ENCODE measurements at regions not wholly inside any gene's neighbourhood (a gene's known extent, or its start where the extent isn't known, plus 50 kb on each side); places are given as distances from the start of the nearest gene placed in this dataset.
"Not testable (repeated sequence)": the region's sequence is repeated elsewhere in the genome, so short reads cannot be mapped to it uniquely, and the experiment has no call there.

GRCh38 chr11:82194521-82194920 is 539.1 kb downstream of the FAM181B start:
- no peak for DNase-seq

DNA sequence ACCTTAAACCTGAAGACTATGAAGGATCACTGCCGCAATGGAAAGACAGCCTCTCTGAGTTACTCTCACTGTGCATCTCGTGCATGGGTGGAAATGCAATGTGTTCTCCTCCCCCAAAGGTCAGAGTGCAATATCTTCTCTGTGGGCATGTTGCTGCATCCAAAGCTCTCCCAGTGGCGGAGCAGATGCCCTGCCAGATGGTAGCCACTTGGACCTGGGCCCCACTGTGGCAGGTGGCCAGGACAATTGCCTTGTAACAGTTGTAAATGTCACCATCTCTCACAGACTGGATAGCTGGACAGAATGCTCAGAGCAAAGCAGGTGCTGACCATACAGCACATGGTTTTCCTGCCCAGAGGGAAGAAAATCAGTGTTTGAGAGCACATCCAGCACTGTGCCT is 542.0 kb downstream of the FAM181B start:
- no peak for DNase-seq

GRCh38 chr11:82185925-82186324 is 547.7 kb downstream of the FAM181B start:
- no peak for DNase-seq

GRCh38 chr11:82184966-82185365 is 548.7 kb downstream of the FAM181B start:
- no peak for DNase-seq

DNA sequence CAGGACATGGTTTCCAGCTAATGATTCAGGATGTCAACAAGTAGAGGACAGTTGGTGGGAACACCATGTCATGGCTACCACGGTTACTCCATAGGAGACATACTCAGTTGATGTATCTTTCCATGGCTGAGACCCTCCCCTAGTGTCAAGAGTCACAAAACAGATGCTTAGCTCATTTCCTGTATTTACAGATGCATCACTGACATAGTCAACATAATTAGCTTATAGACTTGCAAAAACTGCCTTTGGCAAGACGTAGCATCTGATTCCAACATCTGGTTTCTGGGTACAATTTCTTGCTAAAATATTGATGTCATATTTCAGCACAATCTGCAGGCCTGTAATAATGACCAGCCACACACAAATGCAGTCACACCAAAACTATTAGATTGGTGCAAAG is 550.3 kb downstream of the FAM181B start:
- no peak for DNase-seq

DNA sequence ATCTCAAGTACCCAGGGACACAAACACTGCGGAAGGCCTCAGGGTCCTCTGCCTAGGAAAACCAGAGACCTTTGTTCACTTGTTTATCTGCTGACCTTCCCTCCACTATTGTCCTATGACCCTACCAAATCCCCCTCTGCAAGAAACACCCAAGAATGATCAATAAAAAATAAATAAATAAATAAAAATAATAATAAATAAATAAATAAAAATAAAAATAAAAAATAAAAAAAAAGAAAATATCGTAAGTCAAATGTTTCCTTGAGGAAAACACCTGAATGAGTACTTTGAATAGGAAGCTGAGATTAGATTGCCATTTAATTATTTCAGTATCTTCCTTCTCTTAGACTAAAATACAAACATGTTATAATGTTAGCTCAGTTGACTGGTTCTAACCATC is 551.0 kb downstream of the FAM181B start:
- not testable (repeated sequence) for DNase-seq

- not testable (repeated sequence) for DNase-seq
These were observed 551.9 kb downstream of the FAM181B start for GRCh38 chr11:82181796-82182195.

- DNase-seq, result no peak
These were observed 556.7 kb downstream of the FAM181B start for GRCh38 chr11:82176945-82177344.

DNA sequence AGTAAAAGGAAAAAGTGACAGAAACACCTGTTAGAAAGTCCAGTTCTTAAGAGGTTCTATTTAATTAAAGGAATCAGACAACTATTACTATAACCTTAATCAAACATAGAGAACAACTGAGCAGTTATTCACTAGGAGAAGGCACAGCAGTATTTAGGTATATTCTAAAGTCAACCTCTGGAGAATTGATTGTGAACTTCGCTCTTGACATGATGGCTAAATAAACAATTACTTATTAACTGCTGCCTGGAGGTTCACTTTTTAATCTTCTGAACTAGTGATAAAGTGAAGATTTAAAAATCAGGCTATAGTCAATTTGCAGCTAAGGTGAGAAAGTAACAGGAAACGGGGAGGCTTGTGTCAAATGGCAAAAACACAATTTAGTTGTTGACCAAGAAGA is 557.3 kb downstream of the FAM181B start:
- no peak for DNase-seq

DNA sequence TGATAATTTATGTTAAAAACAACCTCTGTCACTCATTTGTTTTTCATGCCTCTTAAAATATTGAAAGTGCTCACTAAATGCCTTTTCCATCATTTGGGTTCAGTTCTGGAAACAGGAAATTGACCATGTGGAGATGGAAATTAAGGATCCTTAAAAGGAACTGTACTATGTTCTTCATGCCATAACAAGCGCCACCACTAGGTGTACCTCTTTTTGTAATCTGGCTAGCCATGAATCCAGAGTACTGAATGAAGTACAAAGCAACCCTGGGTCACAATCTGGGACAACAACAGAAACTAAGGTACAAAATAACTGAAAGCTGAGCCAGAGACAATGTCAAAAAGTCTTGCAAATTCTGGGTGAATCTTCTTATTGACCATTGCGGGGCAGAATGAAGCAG is 559.1 kb downstream of the FAM181B start:
- no peak for DNase-seq

- no peak for DNase-seq
These were observed 586.9 kb downstream of the FAM181B start for GRCh38 chr11:82146789-82147188.

DNA sequence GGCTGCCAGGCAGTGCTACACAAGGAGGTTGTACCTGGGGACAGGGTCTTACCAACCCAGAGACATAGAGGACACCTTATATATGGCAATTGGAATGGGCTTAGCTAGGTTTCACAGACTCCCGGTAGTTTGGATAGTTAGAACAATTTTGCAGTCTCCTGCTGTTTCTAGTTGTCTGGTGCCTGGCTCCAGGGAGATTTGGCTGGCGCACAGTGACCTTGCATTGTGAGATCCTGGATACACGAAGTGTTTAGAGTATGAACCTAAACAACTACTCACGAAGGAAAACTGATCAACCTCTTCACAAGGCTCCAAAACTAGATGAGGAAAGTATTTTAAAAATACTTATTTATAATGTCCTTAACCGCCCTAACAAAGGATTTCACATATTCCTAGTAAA is 614.7 kb downstream of the FAM181B start:
- no peak for DNase-seq

- no peak for DNase-seq
These were observed 616.3 kb downstream of the FAM181B start for GRCh38 chr11:82117362-82117761.

DNA sequence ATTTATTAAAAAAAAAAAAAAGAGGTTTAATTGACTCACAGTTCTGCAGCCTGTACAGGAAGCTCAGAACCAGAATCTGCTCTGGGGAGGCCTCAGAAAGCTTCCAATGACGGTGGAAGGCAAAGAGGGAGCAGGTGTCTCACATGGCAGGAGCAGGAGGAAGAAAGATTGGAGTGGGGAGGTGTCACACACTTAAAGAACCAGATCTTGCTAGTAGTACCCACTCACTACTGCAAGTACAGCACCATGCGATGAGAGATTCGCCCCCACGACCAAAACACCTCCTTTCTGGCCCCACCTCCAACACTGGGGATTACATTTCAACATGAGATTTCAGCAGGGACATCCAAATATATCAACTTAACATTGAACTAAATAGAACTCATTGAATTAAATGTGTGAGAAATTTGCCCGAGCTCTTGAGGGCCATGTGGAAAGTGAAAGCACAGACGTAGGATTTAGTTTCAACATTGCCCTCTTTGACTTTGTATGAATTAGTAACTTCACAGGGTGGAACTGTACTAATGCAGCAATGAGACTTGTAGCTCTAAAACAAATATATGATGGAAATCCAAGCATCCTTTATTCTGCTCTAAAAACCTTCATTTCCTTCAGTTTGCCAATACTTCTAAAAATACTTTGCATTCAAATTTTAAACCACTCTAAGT is 628.2 kb downstream of the FAM181B start:
- no peak for DNase-seq

DNA sequence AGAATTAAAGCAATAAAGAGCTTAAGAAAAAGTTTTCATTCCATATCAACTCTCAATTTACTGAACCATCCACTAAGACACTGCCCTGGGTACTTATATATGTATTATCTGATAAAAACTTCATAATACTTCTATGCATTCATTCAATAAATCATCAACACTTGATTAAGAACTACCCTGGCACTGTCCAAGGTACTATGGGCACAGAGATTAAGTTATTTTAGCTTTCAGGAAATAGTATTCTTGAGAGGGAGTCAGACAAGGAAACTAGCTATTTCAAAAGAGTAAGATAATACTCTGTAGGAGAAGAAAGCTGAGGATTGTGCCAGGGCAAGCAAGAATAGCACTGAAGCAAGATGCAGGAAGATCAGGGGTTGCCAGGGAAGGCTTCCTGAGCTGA is 640.8 kb downstream of the FAM181B start:
- DNase-seq, result no peak

DNA sequence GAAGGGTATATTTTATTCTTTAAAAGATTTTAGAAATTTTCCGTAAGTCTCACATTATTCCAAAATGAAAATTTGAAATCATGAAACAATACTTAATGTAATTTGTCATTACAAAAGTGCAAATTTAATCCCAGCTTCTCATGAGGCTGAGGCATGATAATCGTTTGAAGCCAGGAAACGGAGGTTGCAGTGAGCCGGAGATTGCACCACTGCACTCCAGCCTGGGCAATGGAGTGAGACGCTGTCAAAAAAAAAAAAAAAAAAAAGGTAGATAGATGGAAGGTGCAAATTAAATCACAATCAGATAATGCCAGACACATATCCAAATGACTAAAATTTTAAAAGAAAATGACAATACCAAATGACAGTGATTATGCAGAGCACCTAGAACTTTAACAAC is 644.2 kb downstream of the FAM181B start:
- no peak for DNase-seq

DNA sequence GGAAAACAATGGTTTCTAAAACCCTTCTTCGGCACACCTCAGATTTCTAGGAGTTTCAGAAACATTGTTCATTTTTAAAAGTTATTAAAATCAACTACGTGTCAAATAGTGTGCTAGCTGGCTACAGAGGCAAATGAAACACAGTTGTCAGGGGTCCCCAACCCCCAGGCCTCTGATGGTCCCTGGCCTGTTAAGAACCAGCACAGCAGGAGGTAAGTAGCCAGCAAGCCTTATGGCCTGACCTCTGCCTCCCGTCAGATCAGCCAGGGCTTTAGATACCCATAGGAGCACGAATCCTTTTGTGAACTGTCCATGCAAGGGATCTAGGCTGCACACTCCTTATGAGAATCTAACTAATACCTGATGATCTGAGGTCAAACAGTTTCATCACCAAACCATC is 648.2 kb downstream of the FAM181B start:
- no peak for DNase-seq

GRCh38 chr11:82082976-82083375 is 650.7 kb downstream of the FAM181B start:
- DNase-seq, result no peak

- DNase-seq, result no peak
These were observed 653.5 kb downstream of the FAM181B start for GRCh38 chr11:82080160-82080559.

DNA sequence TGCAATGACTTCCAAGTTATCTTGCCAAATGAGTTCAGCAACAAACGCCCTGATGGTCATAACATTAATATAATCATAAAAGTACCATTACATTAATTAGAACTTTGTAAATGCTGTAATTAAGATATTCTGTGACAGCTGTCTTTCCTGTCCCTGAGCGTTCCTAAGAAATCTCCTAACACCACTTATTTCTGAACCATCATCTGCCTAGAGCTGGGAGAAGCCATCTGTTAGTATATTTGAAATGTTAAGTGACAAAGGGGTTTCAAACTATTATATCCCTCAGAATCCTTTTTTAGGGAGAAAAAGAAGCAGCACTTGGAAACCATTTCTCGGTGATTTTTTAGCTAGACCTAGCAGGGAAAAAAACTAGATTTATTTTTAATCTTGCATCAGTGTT is 657.5 kb downstream of the FAM181B start:
- no peak for DNase-seq

DNA sequence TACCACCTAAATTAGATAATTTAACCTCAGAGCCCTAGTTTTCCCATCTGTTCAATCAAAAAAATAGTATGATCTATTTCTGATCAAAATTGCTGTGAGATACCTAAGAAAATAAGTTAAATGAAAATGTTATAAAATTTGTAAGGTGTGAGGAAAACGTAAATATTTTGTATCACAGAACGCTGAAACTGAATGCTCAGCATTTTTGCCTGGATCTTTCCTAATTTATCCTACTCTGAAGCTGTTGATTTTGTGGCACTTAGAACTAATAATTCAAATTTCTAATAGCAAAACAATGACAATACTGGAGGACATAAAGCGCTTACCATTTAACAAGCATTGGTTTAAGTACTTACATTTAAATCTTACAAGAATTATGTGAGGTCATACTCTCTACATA is 674.2 kb downstream of the FAM181B start:
- no peak for DNase-seq

GRCh38 chr11:82056450-82056849 is 677.2 kb downstream of the FAM181B start:
- DNase-seq, result no peak

DNA sequence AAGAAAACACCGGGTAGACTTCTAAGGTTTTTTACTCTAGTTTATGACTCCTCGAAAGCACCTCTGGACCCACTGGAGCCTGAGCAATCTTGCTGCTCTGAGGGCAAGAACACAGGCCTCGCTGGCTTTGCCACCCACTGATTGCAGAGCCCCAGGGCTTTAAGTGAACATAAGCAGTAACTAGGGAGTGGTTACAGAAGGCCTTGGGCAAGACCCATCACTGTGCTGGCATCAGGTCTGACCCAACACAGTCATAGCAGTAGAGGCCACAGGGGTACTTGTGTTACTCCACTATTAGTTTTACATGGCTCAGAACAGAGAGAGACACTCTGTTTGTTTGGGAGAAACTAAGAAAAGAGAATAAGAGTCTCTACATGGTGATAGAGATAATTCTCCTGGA is 684.5 kb downstream of the FAM181B start:
- DNase-seq, result no peak

- no peak for DNase-seq
These were observed 686.5 kb downstream of the FAM181B start for GRCh38 chr11:82047200-82047599.

DNA sequence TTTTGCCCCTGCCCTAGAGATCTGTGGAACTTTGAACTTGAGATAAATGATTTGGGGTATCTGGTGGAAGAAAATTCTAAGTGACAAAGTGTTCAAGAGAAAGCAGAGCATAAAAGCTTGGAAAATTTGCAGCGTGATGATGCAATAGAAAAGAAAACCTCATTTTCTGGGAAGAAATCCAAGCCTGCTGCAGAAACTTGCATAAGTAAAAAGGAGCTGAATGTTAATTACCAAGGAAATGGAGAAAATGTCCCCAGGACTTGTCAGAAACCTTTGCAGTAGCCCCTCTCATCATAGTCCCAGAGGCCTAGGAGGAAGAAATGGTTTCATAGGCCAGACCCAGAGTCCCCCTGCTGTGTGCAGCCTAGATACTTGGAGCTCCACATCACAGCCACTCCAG is 686.9 kb downstream of the FAM181B start:
- no peak for DNase-seq

Data from CD4-positive, alpha-beta T cell treated with Interferon alpha-2 for 1 hour (primary cell).